ENCODE measurements at regions not wholly inside any gene's neighbourhood (a gene's known extent, or its start where the extent isn't known, plus 50 kb on each side); places are given as distances from the start of the nearest gene placed in this dataset.

GRCh38 chr10:56481521-56482091 is 120.5 kb upstream of the ZWINT start:
- no peak overlapping the region for H3K4me3 Mint-ChIP-seq
- Histone ChIP-seq H3K4me1 (ENCODE audit: insufficient read depth, low read length) (no peaks in the 10 kb centered on the region), H3K4me3 (ENCODE audit: low read length) (no peak overlapping the region), H3K36me3 (ENCODE audit: insufficient read depth, low read length) (no peaks in the 10 kb centered on the region), H3K27me3 (ENCODE audit: control insufficient read depth in 1 of 2, insufficient read depth in 2 of 2, low read length in 2 of 2) (no peaks in the 10 kb centered on the region), H3K27ac (ENCODE audit: low read depth in 1 of 2, low read length in 2 of 2) (no peak overlapping the region), H3K9me3 (ENCODE audit: control insufficient read depth in 1 of 2, insufficient read depth in 1 of 2, low read length in 2 of 2) (no peaks in the 10 kb centered on the region)
- H3K4me1 Mint-ChIP-seq (ENCODE audit: low read depth) = no peaks in the 10 kb centered on the region
- ATAC-seq (ENCODE audit: poor library complexity) (no peak), DNase-seq (no peak)
- ChIA-PET POLR2A (no interaction called here), CTCF (no interaction called here)
- no peaks in the 10 kb centered on the region for H3K36me3 Mint-ChIP-seq (ENCODE audit: low read depth)
- H3K27me3 Mint-ChIP-seq = no peaks in the 10 kb centered on the region
- TF ChIP-seq CTCF (IDR thresholded peaks at IDR 0.05) = no peak
- peaks cover 13% of the 10 kb centered on the region for H3K9me3 Mint-ChIP-seq
- intact Hi-C loops (cut with DNase I, micrococcal nuclease) = no loop called here
- no peak overlapping the region for H3K27ac Mint-ChIP-seq

GRCh38 chr10:56472978-56473377 is 111.9 kb upstream of the ZWINT start:
- DNase-seq = no peak
- Mint-ChIP-seq H3K9me3 (no peaks in the 10 kb centered on the region), H3K27ac (no peak overlapping the region), H3K27me3 (no peaks in the 10 kb centered on the region), H3K4me3 (no peak overlapping the region), H3K4me1 (ENCODE audit: low read depth) (no peaks in the 10 kb centered on the region), H3K36me3 (ENCODE audit: low read depth) (no peaks in the 10 kb centered on the region)
- ATAC-seq (ENCODE audit: poor library complexity) = no peak
- no peaks in the 10 kb centered on the region for H3K4me1 ChIP-seq (ENCODE audit: insufficient read depth, low read length)
- no peaks in the 10 kb centered on the region for H3K36me3 ChIP-seq (ENCODE audit: insufficient read depth, low read length)
- H3K27ac ChIP-seq (ENCODE audit: low read depth in 1 of 2, low read length in 2 of 2) = no peak overlapping the region
- no peaks in the 10 kb centered on the region for H3K9me3 ChIP-seq (ENCODE audit: control insufficient read depth in 1 of 2, insufficient read depth in 1 of 2, low read length in 2 of 2)
- intact Hi-C loops (cut with DNase I, micrococcal nuclease) = no loop called here
- TF ChIP-seq CTCF (IDR thresholded peaks at IDR 0.05) = no peak
- H3K27me3 ChIP-seq (ENCODE audit: control insufficient read depth in 1 of 2, insufficient read depth in 2 of 2, low read length in 2 of 2) = no peaks in the 10 kb centered on the region
- ChIA-PET CTCF (no interaction called here), POLR2A (no interaction called here)
- H3K4me3 ChIP-seq (ENCODE audit: low read length) = no peak overlapping the region

GRCh38 chr10:56470701-56471100 is 109.6 kb upstream of the ZWINT start:
- intact Hi-C loops (cut with DNase I, micrococcal nuclease) = no loop called here
- TF ChIP-seq CTCF (IDR thresholded peaks at IDR 0.05) = no peak
- ATAC-seq (ENCODE audit: poor library complexity) (no peak), DNase-seq (no peak)
- H3K9me3 Mint-ChIP-seq = no peaks in the 10 kb centered on the region
- Histone ChIP-seq H3K27ac (ENCODE audit: low read depth in 1 of 2, low read length in 2 of 2) (no peak overlapping the region), H3K4me3 (ENCODE audit: low read length) (no peak overlapping the region), H3K4me1 (ENCODE audit: insufficient read depth, low read length) (no peaks in the 10 kb centered on the region), H3K9me3 (ENCODE audit: control insufficient read depth in 1 of 2, insufficient read depth in 1 of 2, low read length in 2 of 2) (peaks cover 0 to 5% of the 10 kb centered on the region in 2 experiments), H3K36me3 (ENCODE audit: insufficient read depth, low read length) (no peaks in the 10 kb centered on the region), H3K27me3 (ENCODE audit: control insufficient read depth in 1 of 2, insufficient read depth in 2 of 2, low read length in 2 of 2) (no peaks in the 10 kb centered on the region)
- CTCF ChIA-PET = no interaction called here
- POLR2A ChIA-PET = no interaction called here
- H3K4me3 Mint-ChIP-seq = no peak overlapping the region
- no peaks in the 10 kb centered on the region for H3K27me3 Mint-ChIP-seq
- no peaks in the 10 kb centered on the region for H3K4me1 Mint-ChIP-seq (ENCODE audit: low read depth)
- no peak overlapping the region for H3K27ac Mint-ChIP-seq
- H3K36me3 Mint-ChIP-seq (ENCODE audit: low read depth) = no peaks in the 10 kb centered on the region

Data from CD4-positive, alpha-beta T cell (primary cell).